Colonic mucosa (tissue), 4 donors: ENCODE measurements at regions not wholly inside any gene's neighbourhood (a gene's known extent, or its start where the extent isn't known, plus 50 kb on each side); places are given as distances from the start of the nearest gene placed in this dataset.

Source experiments
- DNase-seq: peaks from one replicate; pipeline ENCODE4 v3.0.0-alpha.2; 2020
- H3K27ac ChIP-seq: fragments of 200-600 bp; one replicate; pipeline ENCODE4 v1.8.0; 2021
- H3K27me3 ChIP-seq: fragments of 200-600 bp; one replicate; pipeline ENCODE4 v1.8.0; 2021
- H3K36me3 ChIP-seq: fragments of 200-600 bp; one replicate; pipeline ENCODE4 v1.8.0; 2021
- H3K4me1 ChIP-seq: fragments of 200-600 bp; one replicate; pipeline ENCODE4 v1.8.0; 2021; ENCODE audit warnings: mild to moderate bottlenecking
- H3K4me3 ChIP-seq: fragments of 200-600 bp; one replicate; pipeline ENCODE4 v1.8.0; 2021
- H3K9ac ChIP-seq, 2 donors: one replicate each; pipeline ENCODE4 v1.7.0; 2013; ENCODE audit warnings: control low read depth in 2 of 2, low read depth in 2 of 2, low read length in 2 of 2
- H3K9me3 ChIP-seq: fragments of 200-600 bp; one replicate; pipeline ENCODE4 v1.8.0; 2021
- intact Hi-C: fragments of 100-400 bp; cut with DNase I; formaldehyde crosslinking; loops from one replicate; pipeline ENCODE4 v1.14.1; 2022
- TF ChIP-seq, protein P1 (sequence below): fragments of 200-600 bp; IDR thresholded peaks from one replicate; pipeline ENCODE4 v1.8.0; 2022; ENCODE audit warnings: antibody characterized with exemption, mild to moderate bottlenecking
- donor health status: healthy.
- donor health status: DM: no; HTN: no; CAD: no.
- donor health status: DM: no; HTN: no; CAD: no.

- no peaks in the 10 kb centered on the region for H3K36me3 ChIP-seq
- H3K9ac ChIP-seq: no peak overlapping the region
Measured at GRCh38 chr1:193939585-193939984, 753.2 kb upstream of the B3GALT2 start.

GRCh38 chr1:193937308-193937707 lies 750.9 kb upstream of the B3GALT2 start:
- Histone ChIP-seq H3K9ac (no peak overlapping the region), H3K4me1 (no peaks in the 10 kb centered on the region), H3K9me3 (no peaks in the 10 kb centered on the region), H3K27me3 (no peaks in the 10 kb centered on the region), H3K36me3 (no peaks in the 10 kb centered on the region), H3K27ac (no peak overlapping the region), H3K4me3 (no peak overlapping the region)
- DNase-seq: no peak
- TF ChIP-seq, protein P1, sequence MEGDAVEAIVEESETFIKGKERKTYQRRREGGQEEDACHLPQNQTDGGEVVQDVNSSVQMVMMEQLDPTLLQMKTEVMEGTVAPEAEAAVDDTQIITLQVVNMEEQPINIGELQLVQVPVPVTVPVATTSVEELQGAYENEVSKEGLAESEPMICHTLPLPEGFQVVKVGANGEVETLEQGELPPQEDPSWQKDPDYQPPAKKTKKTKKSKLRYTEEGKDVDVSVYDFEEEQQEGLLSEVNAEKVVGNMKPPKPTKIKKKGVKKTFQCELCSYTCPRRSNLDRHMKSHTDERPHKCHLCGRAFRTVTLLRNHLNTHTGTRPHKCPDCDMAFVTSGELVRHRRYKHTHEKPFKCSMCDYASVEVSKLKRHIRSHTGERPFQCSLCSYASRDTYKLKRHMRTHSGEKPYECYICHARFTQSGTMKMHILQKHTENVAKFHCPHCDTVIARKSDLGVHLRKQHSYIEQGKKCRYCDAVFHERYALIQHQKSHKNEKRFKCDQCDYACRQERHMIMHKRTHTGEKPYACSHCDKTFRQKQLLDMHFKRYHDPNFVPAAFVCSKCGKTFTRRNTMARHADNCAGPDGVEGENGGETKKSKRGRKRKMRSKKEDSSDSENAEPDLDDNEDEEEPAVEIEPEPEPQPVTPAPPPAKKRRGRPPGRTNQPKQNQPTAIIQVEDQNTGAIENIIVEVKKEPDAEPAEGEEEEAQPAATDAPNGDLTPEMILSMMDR: no peak
- intact Hi-C loops: no loop called here

More at GRCh38 chr1:193939585-193939984, 753.2 kb upstream of the B3GALT2 start:
- TF ChIP-seq, protein P1: no peak
- Histone ChIP-seq H3K9me3 (no peaks in the 10 kb centered on the region), H3K27me3 (no peaks in the 10 kb centered on the region), H3K4me1 (no peaks in the 10 kb centered on the region), H3K4me3 (no peak overlapping the region), H3K27ac (no peak overlapping the region)
- intact Hi-C loops: no loop called here
- no peak for DNase-seq

GRCh38 chr1:193932979-193933378 lies 746.6 kb upstream of the B3GALT2 start:
- Histone ChIP-seq H3K36me3 (no peaks in the 10 kb centered on the region), H3K4me1 (no peaks in the 10 kb centered on the region), H3K9ac (no peak overlapping the region), H3K27me3 (no peaks in the 10 kb centered on the region), H3K27ac (no peak overlapping the region), H3K4me3 (no peak overlapping the region), H3K9me3 (no peaks in the 10 kb centered on the region)
- TF ChIP-seq, protein P1: no peak
- intact Hi-C loops: no loop called here
- DNase-seq: no peak

DNA sequence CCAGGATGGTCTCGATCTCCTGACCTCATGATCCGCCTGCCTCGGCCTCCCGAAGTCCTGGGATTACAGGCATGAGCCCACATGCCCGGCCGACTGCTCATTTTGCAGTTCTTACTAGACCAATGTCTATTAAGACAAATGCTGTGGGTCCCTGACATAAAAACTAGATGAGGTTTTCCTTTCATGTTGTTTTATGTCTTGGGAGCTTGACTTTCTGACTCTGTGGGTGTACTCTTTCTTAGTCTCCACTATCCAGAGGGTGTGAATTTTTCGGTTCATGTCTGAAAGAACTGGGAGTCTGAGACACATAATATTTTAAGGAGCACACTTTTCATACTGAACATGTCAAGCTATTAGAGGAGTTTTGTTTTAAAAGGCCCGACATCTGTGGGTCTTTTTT lies 744.9 kb upstream of the B3GALT2 start:
- Histone ChIP-seq H3K9ac (no peak overlapping the region), H3K9me3 (no peaks in the 10 kb centered on the region), H3K4me3 (no peak overlapping the region), H3K27me3 (no peaks in the 10 kb centered on the region), H3K27ac (no peak overlapping the region), H3K4me1 (no peaks in the 10 kb centered on the region), H3K36me3 (no peaks in the 10 kb centered on the region)
- TF ChIP-seq, protein P1: no peak
- DNase-seq: no peak
- intact Hi-C loops: no loop called here

GRCh38 chr1:193929374-193930033 lies 743.1 kb upstream of the B3GALT2 start:
- intact Hi-C loops: no loop called here
- H3K4me3 ChIP-seq: no peak overlapping the region
- H3K27ac ChIP-seq: no peak overlapping the region
- no peak overlapping the region for H3K9ac ChIP-seq
- DNase-seq: no peak
- H3K4me1 ChIP-seq: no peaks in the 10 kb centered on the region
- no peaks in the 10 kb centered on the region for H3K9me3 ChIP-seq
- no peaks in the 10 kb centered on the region for H3K36me3 ChIP-seq
- no peaks in the 10 kb centered on the region for H3K27me3 ChIP-seq
- TF ChIP-seq, protein P1: no peak
